ENCODE measurements at regions not wholly inside any gene's neighbourhood (a gene's known extent, or its start where the extent isn't known, plus 50 kb on each side); places are given as distances from the start of the nearest gene placed in this dataset.
A peak's percentile ranks its signal among the peaks of the same experiment; 100 is the strongest.

DNA sequence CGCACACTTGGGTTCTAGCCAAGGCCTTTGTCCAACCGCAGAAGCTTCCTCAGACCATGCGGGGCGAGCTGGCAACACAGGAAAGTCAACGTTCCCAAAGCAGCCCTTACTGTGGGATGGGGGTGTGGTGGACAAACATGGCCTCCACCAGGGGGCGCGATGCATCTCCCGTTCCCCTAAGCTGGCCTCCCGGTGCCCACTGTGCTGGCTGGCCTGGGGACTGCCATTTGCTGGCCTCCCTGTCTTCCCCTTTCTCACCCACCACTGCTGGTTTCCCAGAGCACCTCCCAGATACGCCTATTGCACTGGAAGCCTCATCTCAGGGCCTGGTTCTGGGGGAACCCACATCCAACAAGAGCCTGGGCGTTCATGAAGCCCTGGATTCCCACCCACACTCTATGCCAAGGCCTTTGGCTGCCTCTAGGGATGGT lies 145.3 kb downstream of the IRF8 start:
- no peak overlapping the region for H3K4me3 ChIP-seq
- no peak for DNase-seq (ENCODE audit: low spot score in 2 of 2)
- H3K27me3 ChIP-seq, result peaks cover 58% of the 10 kb centered on the region
- H3K4me1 ChIP-seq, result no peaks in the 10 kb centered on the region
- WGBS, result 51% methylated on average over 4 of the region's 11 CpGs
- no peak for TF ChIP-seq EP300 (IDR thresholded peaks at IDR 0.05)
- TF ChIP-seq, protein P1, sequence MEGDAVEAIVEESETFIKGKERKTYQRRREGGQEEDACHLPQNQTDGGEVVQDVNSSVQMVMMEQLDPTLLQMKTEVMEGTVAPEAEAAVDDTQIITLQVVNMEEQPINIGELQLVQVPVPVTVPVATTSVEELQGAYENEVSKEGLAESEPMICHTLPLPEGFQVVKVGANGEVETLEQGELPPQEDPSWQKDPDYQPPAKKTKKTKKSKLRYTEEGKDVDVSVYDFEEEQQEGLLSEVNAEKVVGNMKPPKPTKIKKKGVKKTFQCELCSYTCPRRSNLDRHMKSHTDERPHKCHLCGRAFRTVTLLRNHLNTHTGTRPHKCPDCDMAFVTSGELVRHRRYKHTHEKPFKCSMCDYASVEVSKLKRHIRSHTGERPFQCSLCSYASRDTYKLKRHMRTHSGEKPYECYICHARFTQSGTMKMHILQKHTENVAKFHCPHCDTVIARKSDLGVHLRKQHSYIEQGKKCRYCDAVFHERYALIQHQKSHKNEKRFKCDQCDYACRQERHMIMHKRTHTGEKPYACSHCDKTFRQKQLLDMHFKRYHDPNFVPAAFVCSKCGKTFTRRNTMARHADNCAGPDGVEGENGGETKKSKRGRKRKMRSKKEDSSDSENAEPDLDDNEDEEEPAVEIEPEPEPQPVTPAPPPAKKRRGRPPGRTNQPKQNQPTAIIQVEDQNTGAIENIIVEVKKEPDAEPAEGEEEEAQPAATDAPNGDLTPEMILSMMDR (IDR thresholded peaks at IDR 0.05), result peak in 1 of 2 donors; percentile 28
- H3K36me3 ChIP-seq, result no peaks in the 10 kb centered on the region
- H3K9me3 ChIP-seq, result no peaks in the 10 kb centered on the region
- H3K27ac ChIP-seq, result no peak overlapping the region

DNA sequence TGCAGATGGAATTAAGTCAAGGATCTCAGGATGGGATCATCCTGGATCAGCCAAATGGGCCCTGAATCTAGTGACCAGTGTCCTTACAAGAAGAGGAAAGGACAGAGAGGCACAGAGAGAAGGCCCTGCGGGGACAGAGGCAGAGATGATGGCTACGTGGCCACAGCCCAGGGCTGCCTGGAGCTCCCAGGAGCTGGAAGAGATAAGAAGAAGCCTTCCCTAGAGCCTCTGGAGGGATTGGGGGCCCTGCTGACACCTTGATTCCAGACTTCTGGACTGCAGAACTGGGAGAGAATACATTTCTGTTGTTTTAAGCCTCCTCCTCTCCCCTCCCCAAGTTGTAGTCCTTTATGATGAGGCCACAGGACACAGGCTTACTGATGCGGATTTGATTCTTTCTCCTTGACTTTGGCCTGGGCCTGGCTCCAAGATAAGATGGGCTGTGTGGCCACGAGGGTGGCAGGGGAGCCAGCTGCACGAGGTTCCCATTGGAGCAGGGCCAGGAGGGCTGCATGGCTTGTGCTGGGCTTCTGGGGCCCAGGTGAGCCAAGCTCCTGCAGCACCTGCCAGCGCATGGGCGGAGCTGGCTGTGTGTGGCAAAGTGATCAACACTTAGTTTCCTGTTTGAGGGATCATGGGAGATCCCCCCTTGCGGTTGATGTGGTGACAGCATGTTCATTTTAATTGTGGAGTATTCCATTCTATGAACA lies 146.1 kb downstream of the IRF8 start:
- H3K4me1 ChIP-seq, result no peaks in the 10 kb centered on the region
- TF ChIP-seq POLR2AphosphoS5 (IDR thresholded peaks at IDR 0.05), result no peak
- no peak for TF ChIP-seq EP300 (IDR thresholded peaks at IDR 0.05)
- no peak for TF ChIP-seq POLR2A (IDR thresholded peaks at IDR 0.05)
- TF ChIP-seq, protein P1 (IDR thresholded peaks at IDR 0.05), result no peak
- no peaks in the 10 kb centered on the region for H3K9me3 ChIP-seq
- peaks cover 66% of the 10 kb centered on the region for H3K27me3 ChIP-seq
- no peak overlapping the region for H3K4me3 ChIP-seq
- no peak overlapping the region for H3K27ac ChIP-seq
- H3K36me3 ChIP-seq, result no peaks in the 10 kb centered on the region
- WGBS, result 72% methylated on average over 8 of the region's 8 CpGs
- DNase-seq (ENCODE audit: low spot score in 2 of 2), result peak in 1 of 2 donors; percentile 40

DNA sequence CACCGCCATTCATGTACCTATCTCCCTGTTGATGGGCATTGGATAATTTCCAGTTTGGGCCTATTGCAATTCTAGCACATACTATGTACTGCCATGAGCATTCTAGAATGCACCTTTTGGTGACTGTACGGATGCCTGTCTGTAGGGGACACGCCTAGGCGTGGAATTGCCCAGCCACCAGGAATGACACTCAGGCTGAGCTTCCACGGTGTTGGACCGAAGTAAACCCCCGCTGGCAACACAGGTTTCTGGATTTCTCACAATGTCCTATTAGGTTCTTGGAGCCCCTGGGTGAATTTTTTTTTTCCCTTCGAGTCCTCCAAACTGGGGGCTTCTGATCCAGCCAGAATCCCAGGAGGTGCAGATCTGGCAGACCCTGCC lies 146.6 kb downstream of the IRF8 start:
- Histone ChIP-seq H3K4me3 (no peak overlapping the region), H3K36me3 (no peaks in the 10 kb centered on the region), H3K9me3 (no peaks in the 10 kb centered on the region), H3K27ac (no peak overlapping the region), H3K4me1 (no peaks in the 10 kb centered on the region), H3K27me3 (peaks cover 68% of the 10 kb centered on the region)
- DNase-seq (ENCODE audit: low spot score in 2 of 2), result peak in 1 of 2 donors; percentile 7
- 90% methylated on average over 8 of the region's 8 CpGs for WGBS
- TF ChIP-seq EP300 (IDR thresholded peaks at IDR 0.05) (no peak), POLR2A (IDR thresholded peaks at IDR 0.05) (no peak), POLR2AphosphoS5 (IDR thresholded peaks at IDR 0.05) (no peak)
- TF ChIP-seq, protein P1 (IDR thresholded peaks at IDR 0.05), result no peak

DNA sequence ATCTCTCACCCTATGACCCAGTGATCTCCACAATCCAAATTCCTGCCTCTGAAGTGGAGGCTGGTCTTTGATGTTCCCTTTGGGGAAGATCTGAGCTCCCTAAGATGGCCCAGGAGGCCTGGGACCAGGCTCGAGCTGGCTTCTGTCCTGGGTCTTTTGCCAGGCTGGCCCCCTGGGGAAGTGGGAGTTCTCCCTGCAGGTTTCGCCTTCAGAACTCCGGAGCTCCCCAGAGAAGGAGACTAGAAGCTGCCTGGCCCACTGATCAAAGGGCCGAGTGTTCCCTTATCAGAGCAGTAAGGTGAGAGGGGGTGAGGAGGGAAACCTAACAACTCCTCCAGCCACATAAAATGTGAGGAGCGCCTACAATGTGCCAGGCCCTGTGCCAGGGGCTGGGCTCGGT lies 147.1 kb downstream of the IRF8 start:
- DNase-seq (ENCODE audit: low spot score in 2 of 2), result peak in 1 of 2 donors; percentile 53
- Histone ChIP-seq H3K9me3 (no peaks in the 10 kb centered on the region), H3K4me3 (no peak overlapping the region), H3K27me3 (peaks cover 70% of the 10 kb centered on the region), H3K4me1 (peaks cover 2% of the 10 kb centered on the region), H3K27ac (no peak overlapping the region), H3K36me3 (no peaks in the 10 kb centered on the region)
- WGBS, result 76% methylated on average over 3 of the region's 6 CpGs
- TF ChIP-seq POLR2AphosphoS5 (IDR thresholded peaks at IDR 0.05) (no peak), POLR2A (IDR thresholded peaks at IDR 0.05) (no peak), EP300 (IDR thresholded peaks at IDR 0.05) (no peak)
- TF ChIP-seq, protein P1 (IDR thresholded peaks at IDR 0.05), result no peak

DNA sequence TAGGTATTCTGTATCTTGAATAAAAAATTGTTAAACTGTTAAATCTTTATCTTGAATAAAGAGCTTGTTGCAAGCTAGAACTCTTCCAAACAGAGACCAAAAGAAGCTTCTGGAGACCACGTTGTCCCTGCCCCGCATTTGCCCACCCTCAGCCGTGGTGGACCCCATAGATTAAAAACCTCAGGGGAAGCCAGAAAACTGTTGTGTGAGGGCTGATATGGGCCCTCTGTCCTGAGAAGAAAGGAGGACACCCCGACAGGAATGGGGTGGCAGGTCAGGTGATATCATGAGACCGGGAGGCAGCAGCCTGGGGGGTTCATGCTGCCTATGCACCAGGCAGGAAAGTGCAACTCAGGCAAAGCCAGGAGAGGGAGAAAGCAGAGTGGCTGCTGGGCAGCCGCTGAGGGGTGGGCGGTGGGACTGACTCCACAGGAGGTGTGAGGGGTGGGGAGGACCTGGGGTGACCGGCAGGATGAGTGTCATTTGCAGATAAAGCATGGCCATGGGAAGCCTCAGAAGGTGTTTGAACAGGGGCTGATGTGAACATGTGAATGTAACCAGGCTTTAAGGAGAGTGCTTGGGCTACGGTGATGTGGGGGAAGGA lies 147.8 kb downstream of the IRF8 start:
- 70% methylated on average over 9 of the region's 9 CpGs for WGBS
- Histone ChIP-seq H3K4me3 (no peak overlapping the region), H3K27me3 (peaks cover 78% of the 10 kb centered on the region), H3K36me3 (no peaks in the 10 kb centered on the region), H3K9me3 (no peaks in the 10 kb centered on the region), H3K27ac (no peak overlapping the region), H3K4me1 (peaks cover 9% of the 10 kb centered on the region)
- DNase-seq (ENCODE audit: low spot score in 2 of 2), result peak in 1 of 2 donors; percentile 30
- TF ChIP-seq, protein P1 (IDR thresholded peaks at IDR 0.05), result no peak
- no peak for TF ChIP-seq POLR2AphosphoS5 (IDR thresholded peaks at IDR 0.05)
- no peak for TF ChIP-seq EP300 (IDR thresholded peaks at IDR 0.05)
- no peak for TF ChIP-seq POLR2A (IDR thresholded peaks at IDR 0.05)
